ENCODE measurements at regions not wholly inside any gene's neighbourhood (a gene's known extent, or its start where the extent isn't known, plus 50 kb on each side); places are given as distances from the start of the nearest gene placed in this dataset.

GRCh38 chr10:4514445-4515108, 311.4 kb upstream of the AKR1E2 start:
- H3K4me3 ChIP-seq = no peak overlapping the region
- peaks cover 0 to 3% of the 10 kb centered on the region in 2 donors for H3K9me3 ChIP-seq
- DNase-seq (peak in 2 of 4 donors; percentile 67), ATAC-seq (peak; percentile 64)
- intact Hi-C loops (cut with DNase I) = loop anchor here in 1 of 2 donors (10.0 kb wide), 1 partner anchor 130 kb away; no protein-coding TSS in a partner anchor
- H3K27ac ChIP-seq = peak overlapping the region; percentile 16 to 78
- H3K4me1 ChIP-seq = peaks cover 5 to 24% of the 10 kb centered on the region in 2 donors
- TF ChIP-seq CTCF (IDR thresholded peaks at IDR 0.05) = no peak
- no peaks in the 10 kb centered on the region for H3K36me3 ChIP-seq
- no peaks in the 10 kb centered on the region for H3K27me3 ChIP-seq

GRCh38 chr10:4512671-4513240, 313.3 kb upstream of the AKR1E2 start:
- Histone ChIP-seq H3K4me3 (no peak overlapping the region), H3K27ac (no peak overlapping the region), H3K27me3 (no peaks in the 10 kb centered on the region), H3K9me3 (peaks cover 0 to 3% of the 10 kb centered on the region in 2 donors), H3K4me1 (peaks cover 5 to 24% of the 10 kb centered on the region in 2 donors), H3K36me3 (no peaks in the 10 kb centered on the region)
- intact Hi-C loops (cut with DNase I) = loop anchor here in 1 of 2 donors (10.0 kb wide), 1 partner anchor 132 kb away; no protein-coding TSS in a partner anchor
- DNase-seq = peak in 2 of 4 donors; percentile 44 to 48
- TF ChIP-seq CTCF (IDR thresholded peaks at IDR 0.05) = peak; percentile 24 to 32
- peak; percentile 73 for ATAC-seq

- DNase-seq = no peak
- H3K36me3 ChIP-seq = no peaks in the 10 kb centered on the region
- H3K27ac ChIP-seq = peak overlapping the region in 1 of 2 donors; percentile 4
- peaks cover 5 to 24% of the 10 kb centered on the region in 2 donors for H3K4me1 ChIP-seq
- no peak for ATAC-seq
- TF ChIP-seq CTCF (IDR thresholded peaks at IDR 0.05) = no peak
- H3K9me3 ChIP-seq = peaks cover 0 to 3% of the 10 kb centered on the region in 2 donors
- no peak overlapping the region for H3K4me3 ChIP-seq
- no peaks in the 10 kb centered on the region for H3K27me3 ChIP-seq
- intact Hi-C loops (cut with DNase I) = loop anchor here in 1 of 2 donors (10.0 kb wide), 1 partner anchor 133 kb away; no protein-coding TSS in a partner anchor
Observed at GRCh38 chr10:4512196-4512595, 313.8 kb upstream of the AKR1E2 start.

GRCh38 chr10:4511509-4511908, 314.5 kb upstream of the AKR1E2 start:
- DNase-seq (peak in 2 of 4 donors; percentile 59 to 75), ATAC-seq (no peak)

More at GRCh38 chr10:4511509-4511908, 314.5 kb upstream of the AKR1E2 start:
- no peaks in the 10 kb centered on the region for H3K9me3 ChIP-seq
- H3K27ac ChIP-seq = peak overlapping the region in 1 of 2 donors; percentile 34
- intact Hi-C loops (cut with DNase I) = loop anchor here in 1 of 2 donors (10.0 kb wide), 1 partner anchor 133 kb away; no protein-coding TSS in a partner anchor
- H3K27me3 ChIP-seq = no peaks in the 10 kb centered on the region
- no peak overlapping the region for H3K4me3 ChIP-seq
- no peak for TF ChIP-seq CTCF (IDR thresholded peaks at IDR 0.05)
- no peaks in the 10 kb centered on the region for H3K36me3 ChIP-seq
- H3K4me1 ChIP-seq = peaks cover 5 to 24% of the 10 kb centered on the region in 2 donors

Measured in left lung (tissue), 4 donors.